ENCODE measurements at regions not wholly inside any gene's neighbourhood (a gene's known extent, or its start where the extent isn't known, plus 50 kb on each side); places are given as distances from the start of the nearest gene placed in this dataset.

GRCh38 chr5:100697970-100698369, 162.8 kb downstream of the FAM174A start:
- TF ChIP-seq EP300 (IDR thresholded peaks at IDR 0.05; ENCODE audit: low read depth) (no peak), CTCF (IDR thresholded peaks at IDR 0.05) (no peak), POLR2A (IDR thresholded peaks at IDR 0.05) (no peak), POLR2AphosphoS5 (IDR thresholded peaks at IDR 0.05) (no peak)
